ENCODE measurements at regions not wholly inside any gene's neighbourhood (a gene's known extent, or its start where the extent isn't known, plus 50 kb on each side); places are given as distances from the start of the nearest gene placed in this dataset.

- 96% methylated on average over 3 of the region's 6 CpGs for WGBS (ENCODE audit: insufficient coverage)
- no peaks in the 10 kb centered on the region for H3K36me3 Mint-ChIP-seq
Observed at GRCh38 chr13:40235160-40235796, 431.2 kb downstream of the FOXO1 start.

GRCh38 chr13:40236566-40237168 is 429.8 kb downstream of the FOXO1 start:
- Histone ChIP-seq H3K36me3 (replicated peaks in 1 of 2; ENCODE audit: control insufficient read depth in 1 of 2, insufficient read depth in 2 of 2, low read length in 2 of 2) (no peaks in the 10 kb centered on the region), H3K4me1 (ENCODE audit: control insufficient read depth in 1 of 2, insufficient read depth in 2 of 2, low read length in 2 of 2) (no peaks in the 10 kb centered on the region), H3K4me3 (replicated peaks in 1 of 3; ENCODE audit: low read depth in 2 of 3, low read length in 3 of 3) (no peak overlapping the region), H3K79me2 (ENCODE audit: insufficient read depth, low read length) (no peaks in the 10 kb centered on the region), H3K9me3 (replicated peaks in 1 of 2; ENCODE audit: control insufficient read depth in 1 of 2, insufficient read depth in 1 of 2, low read length in 2 of 2) (no peaks in the 10 kb centered on the region), H2AFZ (ENCODE audit: insufficient read depth, low read depth, low read length, poor library complexity, severe bottlenecking) (no peak overlapping the region), H3K27me3 (ENCODE audit: control insufficient read depth in 2 of 2, insufficient read depth in 2 of 2, low read length in 2 of 2) (no peaks in the 10 kb centered on the region), H3K9ac (ENCODE audit: insufficient read depth, low read length, poor library complexity, severe bottlenecking) (no peak overlapping the region), H4K20me1 (ENCODE audit: insufficient read depth, low read length) (no peaks in the 10 kb centered on the region), H3K27ac (ENCODE audit: low read depth in 1 of 2, low read length in 2 of 2) (no peak overlapping the region), H3K4me2 (replicated peaks; ENCODE audit: extremely low read depth, low read length, poor library complexity, severe bottlenecking) (no peak overlapping the region)
- peaks cover 0 to 7% (median 2%) of the 10 kb centered on the region in 7 donors for H3K9me3 Mint-ChIP-seq
- intact Hi-C loops (cut with micrococcal nuclease): no loop called here
- peaks cover 0 to 6% (median 0%) of the 10 kb centered on the region in 3 donors for H3K27me3 Mint-ChIP-seq (ENCODE audit: low read depth in 3 of 3)
- no peak overlapping the region for H3K27ac Mint-ChIP-seq
- no peaks in the 10 kb centered on the region for H3K36me3 Mint-ChIP-seq
- WGBS (ENCODE audit: insufficient coverage): 79% methylated on average over 6 of the region's 12 CpGs
- H3K4me3 Mint-ChIP-seq: no peak overlapping the region
- no peaks in the 10 kb centered on the region for H3K4me1 Mint-ChIP-seq
- TF ChIP-seq CTCF (IDR thresholded peaks at IDR 0.05): no peak
- DNase-seq: no peak

More at GRCh38 chr13:40235160-40235796, 431.2 kb downstream of the FOXO1 start:
- no peak overlapping the region for H3K4me3 ChIP-seq (replicated peaks in 1 of 3; ENCODE audit: low read depth in 2 of 3, low read length in 3 of 3)
- intact Hi-C loops (cut with micrococcal nuclease): no loop called here
- H3K9me3 Mint-ChIP-seq: peaks cover 0 to 7% (median 2%) of the 10 kb centered on the region in 7 donors
- H3K9me3 ChIP-seq (replicated peaks in 1 of 2; ENCODE audit: control insufficient read depth in 1 of 2, insufficient read depth in 1 of 2, low read length in 2 of 2): no peaks in the 10 kb centered on the region
- no peaks in the 10 kb centered on the region for H3K36me3 ChIP-seq (replicated peaks in 1 of 2; ENCODE audit: control insufficient read depth in 1 of 2, insufficient read depth in 2 of 2, low read length in 2 of 2)
- peaks cover 0 to 6% (median 0%) of the 10 kb centered on the region in 3 donors for H3K27me3 Mint-ChIP-seq (ENCODE audit: low read depth in 3 of 3)
- DNase-seq: no peak
- H3K9ac ChIP-seq (ENCODE audit: insufficient read depth, low read length, poor library complexity, severe bottlenecking): no peak overlapping the region
- H3K27me3 ChIP-seq (ENCODE audit: control insufficient read depth in 2 of 2, insufficient read depth in 2 of 2, low read length in 2 of 2): no peaks in the 10 kb centered on the region
- no peak overlapping the region for H3K4me2 ChIP-seq (replicated peaks; ENCODE audit: extremely low read depth, low read length, poor library complexity, severe bottlenecking)
- H2AFZ ChIP-seq (ENCODE audit: insufficient read depth, low read depth, low read length, poor library complexity, severe bottlenecking): no peak overlapping the region
- H3K79me2 ChIP-seq (ENCODE audit: insufficient read depth, low read length): no peaks in the 10 kb centered on the region
- H4K20me1 ChIP-seq (ENCODE audit: insufficient read depth, low read length): no peaks in the 10 kb centered on the region
- H3K27ac ChIP-seq (ENCODE audit: low read depth in 1 of 2, low read length in 2 of 2): no peak overlapping the region
- H3K4me1 ChIP-seq (ENCODE audit: control insufficient read depth in 1 of 2, insufficient read depth in 2 of 2, low read length in 2 of 2): no peaks in the 10 kb centered on the region
- TF ChIP-seq CTCF (IDR thresholded peaks at IDR 0.05): no peak
- no peaks in the 10 kb centered on the region for H3K4me1 Mint-ChIP-seq
- no peak overlapping the region for H3K4me3 Mint-ChIP-seq
- no peak overlapping the region for H3K27ac Mint-ChIP-seq
